ENCODE measurements at regions not wholly inside any gene's neighbourhood (a gene's known extent, or its start where the extent isn't known, plus 50 kb on each side); places are given as distances from the start of the nearest gene placed in this dataset.

- TF ChIP-seq ZXDC (CRISPR knock-in tag; IDR thresholded peaks at IDR 0.05) (no peak), ZNF207 (IDR thresholded peaks at IDR 0.05; ENCODE audit: borderline replicate concordance) (no peak), MTF2 (CRISPR knock-in tag; IDR thresholded peaks at IDR 0.05; ENCODE audit: borderline replicate concordance) (no peak)
Measured at GRCh38 chr21:35135481-35135880, 86.4 kb upstream of the RUNX1 start (continued).

- Histone ChIP-seq H3K27me3 (ENCODE audit: control insufficient read depth in 1 of 2, insufficient read depth in 2 of 2, low read length in 2 of 2) (no peaks in the 10 kb centered on the region; a peak in 1 of 5 replicates), H3K36me3 (replicated peaks in 1 of 2; ENCODE audit: control insufficient read depth in 1 of 2, insufficient read depth in 2 of 2, low read length in 2 of 2) (no peaks in the 10 kb centered on the region), H2AFZ (ENCODE audit: low read length) (no peak overlapping the region), H3K27ac (ENCODE audit: extremely low read length, insufficient read depth, low read length) (no peak overlapping the region), H3K4me2 (ENCODE audit: low read depth, low read length) (no peak overlapping the region), H3K9ac (ENCODE audit: insufficient read depth, low read depth, low read length) (no peak overlapping the region), H3K4me1 (ENCODE audit: insufficient read depth, low read length) (peaks cover 14% of the 10 kb centered on the region), H4K20me1 (ENCODE audit: insufficient read depth, low read length) (no peaks in the 10 kb centered on the region), H3K4me3 (replicated peaks in 1 of 3; ENCODE audit: insufficient read depth in 1 of 3, low read depth in 2 of 3, low read length in 3 of 3) (no peak overlapping the region), H3K9me3 (ENCODE audit: low read length) (no peaks in the 10 kb centered on the region), H3K79me2 (ENCODE audit: insufficient read depth, low read length) (no peaks in the 10 kb centered on the region)
- in situ Hi-C loops (cut with HindIII; ENCODE audit: extremely low pct_ligation_motif_present, low pct_unique_long_range_greater_than_20kb), result no loop called here
- intact Hi-C loops (cut with micrococcal nuclease; ENCODE audit: unreplicated experiment), result no loop called here
- ATAC-seq (no peak), FAIRE-seq (no peak), DNase-seq (ENCODE audit: low spot score) (no peak)
- POLR2A ChIA-PET, result no interaction called here
- no TSS peak for BruUV-seq (replicated peaks)
- CTCF ChIA-PET (ENCODE audit: low intra/inter-chr PET ratio, low total read pairs), result no interaction called here
- 29% methylated on average over 2 of the region's 2 CpGs for WGBS (ENCODE audit: low lambda C conversion rate)
- TF ChIP-seq HOXA5 (CRISPR knock-in tag; IDR thresholded peaks at IDR 0.05) (no peak), ZNF891 (CRISPR knock-in tag; IDR thresholded peaks at IDR 0.05) (no peak), ZNF205 (CRISPR knock-in tag; IDR thresholded peaks at IDR 0.05) (no peak), HOXD1 (CRISPR knock-in tag; IDR thresholded peaks at IDR 0.05) (no peak), ZNF180 (CRISPR knock-in tag; IDR thresholded peaks at IDR 0.05; ENCODE audit: borderline replicate concordance, low read depth) (no peak), PHB2 (IDR thresholded peaks at IDR 0.05; ENCODE audit: partially characterized antibody) (no peak), ZNF672 (CRISPR knock-in tag; IDR thresholded peaks at IDR 0.05) (no peak), ZNF782 (CRISPR knock-in tag; IDR thresholded peaks at IDR 0.05; ENCODE audit: borderline replicate concordance) (no peak), SMARCC2 (IDR thresholded peaks at IDR 0.05) (no peak), PCBP2 (optimal IDR thresholded peaks at IDR 0.05; ENCODE audit: low read depth, low read length, poor library complexity, severe bottlenecking) (no peak), HNRNPK (IDR thresholded peaks at IDR 0.05; ENCODE audit: low read depth, low read length, poor library complexity, severe bottlenecking) (no peak), ATM (IDR thresholded peaks at IDR 0.05; ENCODE audit: borderline replicate concordance) (no peak), HMGXB4 (CRISPR knock-in tag; IDR thresholded peaks at IDR 0.05; ENCODE audit: borderline replicate concordance in 1 of 2, low read depth in 1 of 2) (no peak), ZNF550 (CRISPR knock-in tag; IDR thresholded peaks at IDR 0.05; ENCODE audit: borderline replicate concordance) (no peak), AGO1 (IDR thresholded peaks at IDR 0.05; ENCODE audit: low read depth, low read length, poor library complexity, severe bottlenecking) (no peak), MBD4 (IDR thresholded peaks at IDR 0.05; ENCODE audit: borderline replicate concordance, low read length) (no peak)
Measured at GRCh38 chr21:35134309-35134708, 85.2 kb upstream of the RUNX1 start.

All from HepG2 (cell line).